Stimulated activated CD4-positive, alpha-beta T cell treated with anti-CD3 and anti-CD28 coated beads, Interleukin-4, amount 100 ng/mL, for 48 hours (primary cell): ENCODE measurements at regions not wholly inside any gene's neighbourhood (a gene's known extent, or its start where the extent isn't known, plus 50 kb on each side); places are given as distances from the start of the nearest gene placed in this dataset.

Source experiments
- DNase-seq, 2 donors: peaks; one replicate each; pipeline ENCODE4 v3.0.0-alpha.2; 2020; ENCODE audit warnings: low read depth in 2 of 2

DNA sequence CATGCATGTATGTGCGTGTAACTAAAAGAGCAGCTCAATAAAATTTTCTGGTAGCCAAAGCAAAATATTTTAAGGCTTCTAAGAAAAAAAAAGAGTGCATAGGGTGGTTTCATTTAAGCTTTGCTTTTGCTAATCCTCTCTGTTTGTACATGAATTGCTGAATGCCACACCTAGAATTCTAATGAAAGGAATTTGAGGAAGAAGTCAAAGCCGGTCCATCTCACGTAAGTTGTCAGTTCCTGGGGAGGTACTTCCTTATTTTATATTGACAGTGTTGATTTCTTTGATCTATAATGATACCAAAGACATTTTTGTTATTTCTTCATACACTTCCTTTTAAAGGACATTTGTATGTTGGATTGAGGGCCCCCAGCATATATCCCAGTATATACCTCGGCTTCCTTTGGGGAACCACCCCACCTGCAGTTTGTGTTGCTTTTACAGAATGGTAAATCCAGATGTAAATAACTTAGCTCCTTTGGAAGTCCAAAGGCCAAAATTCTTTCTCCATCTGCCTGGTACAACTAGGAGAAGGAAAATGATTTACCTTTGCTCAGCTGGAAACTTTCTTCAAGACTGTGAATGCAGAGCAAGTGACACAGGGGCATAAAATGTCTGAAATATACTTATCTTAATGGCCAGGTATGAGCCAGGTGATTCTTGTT lies 420.9 kb upstream of the ATP2B1 start:
- DNase-seq = no peak

DNA sequence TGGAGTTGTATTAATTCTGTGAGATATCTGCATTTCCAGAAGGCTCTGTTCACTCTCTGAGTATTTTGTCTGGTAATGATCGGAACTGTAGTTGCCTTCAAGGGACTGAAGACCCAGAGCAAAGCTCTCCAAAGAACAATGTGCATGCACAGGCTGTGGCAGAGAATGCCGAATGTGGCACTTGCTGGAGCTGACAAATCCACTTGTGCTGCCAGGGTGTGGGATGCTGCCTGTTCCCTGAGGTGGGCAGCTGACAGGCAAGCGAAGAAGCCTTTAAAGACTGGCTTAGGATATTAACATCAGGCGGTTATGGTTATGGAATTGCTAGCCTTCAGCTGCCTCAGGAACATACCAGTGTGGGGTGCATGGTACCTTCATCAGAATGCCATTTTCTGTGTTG lies 419.9 kb upstream of the ATP2B1 start:
- no peak for DNase-seq

DNA sequence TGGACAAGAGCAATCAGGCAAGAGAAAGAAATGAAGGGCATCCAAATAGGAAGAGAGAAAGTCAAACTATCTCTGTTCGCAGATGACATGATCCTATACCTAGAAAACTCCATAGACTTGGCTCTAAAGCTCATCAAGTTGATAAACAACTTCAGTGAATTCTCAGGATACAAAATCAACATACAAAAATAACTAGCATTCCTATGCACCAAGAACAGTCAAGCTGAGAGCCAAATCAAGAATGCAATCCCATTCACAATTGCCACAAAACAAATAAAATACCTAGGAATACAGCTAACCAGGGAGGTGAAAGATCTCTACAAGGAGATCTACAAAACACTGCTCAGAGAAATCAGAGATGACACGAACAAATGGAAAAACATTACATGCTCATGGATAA lies 417.5 kb upstream of the ATP2B1 start:
- no peak for DNase-seq

DNA sequence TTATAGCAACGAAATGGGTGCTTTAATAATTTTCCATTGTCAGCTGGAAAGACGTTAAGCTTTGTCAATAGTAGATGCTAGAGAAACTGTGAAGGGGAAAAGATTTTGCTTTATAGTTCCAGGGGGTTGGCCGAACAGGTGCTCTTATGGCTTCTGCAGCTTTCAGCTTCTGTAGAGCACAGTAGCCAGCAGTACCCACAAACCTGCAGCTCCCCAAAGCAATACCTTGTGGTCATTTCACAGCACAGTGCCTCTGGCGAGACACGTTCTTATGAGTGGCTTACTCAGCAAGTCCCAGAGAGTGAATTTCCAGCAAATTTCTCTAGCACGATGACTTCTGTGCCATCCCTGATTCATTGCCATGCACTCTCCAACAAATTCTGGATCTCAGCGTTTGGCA lies 416.3 kb upstream of the ATP2B1 start:
- no peak for DNase-seq

DNA sequence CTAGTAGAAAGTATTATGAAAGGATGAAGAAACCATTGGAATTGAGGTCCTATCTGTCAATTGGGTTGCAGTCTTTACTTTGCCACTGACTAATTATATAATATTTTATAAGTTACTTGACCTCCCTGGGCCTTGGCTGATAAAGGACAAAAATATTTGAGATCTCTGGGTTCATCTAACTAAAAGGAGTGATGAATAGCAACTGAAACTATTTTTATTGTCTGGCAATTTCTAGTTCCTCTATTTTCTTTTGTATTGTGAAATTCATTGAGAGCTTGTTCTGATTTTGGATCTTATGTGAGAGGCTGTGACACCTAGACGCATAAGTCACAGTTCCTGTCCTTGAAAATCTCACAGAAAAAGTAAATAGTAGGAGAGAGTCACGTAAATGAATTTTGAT lies 415.7 kb upstream of the ATP2B1 start:
- no peak for DNase-seq

DNA sequence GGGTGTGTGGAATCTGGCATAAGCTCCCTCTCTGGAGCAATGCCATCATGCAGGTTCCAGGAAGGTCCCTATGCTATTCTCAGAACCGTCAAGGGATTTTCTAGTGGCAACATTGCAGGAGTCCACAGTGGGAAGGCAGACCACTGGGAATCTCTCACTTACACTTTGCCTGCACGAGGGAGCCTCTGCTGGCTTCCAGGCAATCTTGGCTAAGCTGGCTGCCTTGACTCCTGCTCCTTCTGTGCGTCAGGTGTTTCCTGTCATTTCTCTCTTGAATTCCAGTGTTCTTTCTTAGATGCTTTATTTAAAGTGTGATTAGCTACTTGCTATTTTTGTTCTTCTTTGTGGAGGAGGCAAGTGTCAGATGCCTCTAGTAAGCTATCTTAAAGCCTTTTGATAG lies 414.0 kb upstream of the ATP2B1 start:
- no peak for DNase-seq

DNA sequence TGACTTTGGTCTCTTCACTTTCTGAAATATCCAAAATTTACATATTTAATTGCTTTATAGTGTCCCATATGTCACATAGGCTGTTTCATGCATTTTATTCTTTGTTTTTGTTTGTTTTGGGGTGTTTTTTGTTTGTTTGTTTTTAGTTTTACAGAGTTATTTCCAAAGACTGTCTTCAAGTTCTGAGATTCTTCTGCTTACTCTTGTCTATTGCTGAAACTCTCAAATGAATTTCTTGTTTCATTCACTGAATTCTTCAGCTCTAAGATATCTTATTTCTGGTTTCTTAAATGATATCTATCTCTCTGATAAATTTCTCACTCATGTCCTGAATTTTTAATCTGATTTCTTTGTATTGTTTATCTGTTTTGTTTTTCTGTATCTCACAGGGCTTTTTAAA lies 412.0 kb upstream of the ATP2B1 start:
- DNase-seq = no peak

- DNase-seq = no peak
These were observed 404.0 kb upstream of the ATP2B1 start for GRCh38 chr12:90112666-90113065.

DNA sequence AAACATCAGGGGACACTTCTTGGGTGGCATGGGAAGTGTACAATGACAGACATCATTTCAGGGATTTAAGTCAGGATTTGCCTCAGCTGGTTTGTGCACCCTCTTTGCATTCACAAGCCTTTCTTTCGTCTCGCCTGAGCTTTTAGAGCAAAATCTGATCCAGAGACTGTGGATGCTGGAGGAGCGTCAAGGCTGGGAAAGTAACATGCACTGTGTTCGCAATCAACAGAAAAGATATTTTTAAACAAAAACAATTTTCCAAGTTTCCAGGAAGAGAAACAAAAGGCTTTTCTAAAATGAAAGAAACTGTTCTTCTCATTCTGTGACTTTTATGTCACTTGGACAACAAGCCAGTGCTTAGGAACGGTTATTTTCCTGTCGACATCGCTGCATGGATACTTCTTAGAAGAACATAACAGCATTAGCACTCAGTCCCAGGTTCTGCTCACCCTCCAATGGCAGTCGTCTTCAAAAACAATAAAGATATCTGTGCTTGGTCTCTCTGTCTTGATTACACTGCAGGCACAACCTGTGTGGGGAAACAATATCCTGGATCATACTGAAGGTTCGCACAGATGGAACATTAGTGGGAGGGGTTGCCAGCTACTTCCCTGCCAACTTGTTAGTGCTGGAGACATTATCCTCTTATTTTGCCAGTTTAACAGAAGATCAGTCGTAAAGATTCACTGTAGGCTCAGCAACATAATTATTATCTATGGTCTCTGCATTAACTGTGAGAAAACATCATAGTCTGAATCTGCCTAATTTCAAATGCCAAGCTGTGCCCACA lies 403.3 kb upstream of the ATP2B1 start:
- DNase-seq = no peak

DNA sequence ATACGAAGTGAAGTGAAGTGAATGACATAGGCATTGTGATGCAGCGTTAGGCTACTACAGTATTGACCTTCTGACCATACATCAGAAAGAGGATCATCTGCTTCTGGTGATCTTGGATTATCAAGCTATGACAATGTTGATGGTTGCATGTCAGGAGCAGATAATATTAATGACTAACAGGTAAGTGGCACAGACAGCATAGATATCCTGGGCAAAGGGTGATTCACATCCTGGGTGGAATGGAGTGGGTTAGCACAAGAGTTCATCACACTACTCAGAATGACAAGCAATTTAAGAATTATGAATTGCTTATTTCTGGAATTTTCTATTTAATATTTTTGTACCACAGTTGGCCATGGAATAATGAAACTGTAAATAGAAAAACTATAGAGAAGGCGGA lies 397.9 kb upstream of the ATP2B1 start:
- DNase-seq = no peak

DNA sequence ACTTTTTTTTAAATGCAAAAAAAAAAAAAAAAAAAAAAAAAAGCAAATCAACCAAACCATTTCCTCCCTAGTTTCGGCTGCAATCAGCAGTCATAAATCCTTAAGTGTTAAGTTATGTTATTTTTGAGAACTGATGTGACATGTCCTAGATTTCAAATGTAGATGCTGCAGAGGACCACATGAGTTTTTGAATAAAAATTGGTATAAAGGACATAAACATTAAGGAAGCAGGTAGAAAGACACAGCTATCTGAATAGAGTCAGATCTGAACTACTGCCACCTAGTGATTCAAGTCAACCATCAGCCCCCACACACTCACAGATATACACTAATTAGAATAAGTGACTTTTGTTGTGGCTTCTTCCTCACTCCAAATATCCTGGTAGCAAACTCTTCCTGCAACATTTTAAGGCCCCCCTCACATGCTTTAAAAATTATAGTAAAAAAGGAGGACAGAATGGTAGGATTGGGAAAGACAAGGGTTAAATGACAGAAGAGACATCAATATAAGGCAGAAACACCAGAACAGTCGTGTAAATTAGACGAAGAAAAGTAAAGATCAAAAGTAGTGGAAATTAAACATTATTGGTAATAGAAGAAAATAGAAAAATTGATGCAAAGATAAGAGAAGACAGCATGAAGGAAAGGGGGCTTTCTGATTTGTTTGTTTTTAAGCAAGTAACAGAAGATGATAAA lies 394.5 kb upstream of the ATP2B1 start:
- DNase-seq = peak in 1 of 2 donors; percentile 0

- DNase-seq = no peak
These were observed 391.9 kb upstream of the ATP2B1 start for GRCh38 chr12:90100579-90100978.

- DNase-seq = no peak
These were observed 390.6 kb upstream of the ATP2B1 start for GRCh38 chr12:90099288-90099687.

DNA sequence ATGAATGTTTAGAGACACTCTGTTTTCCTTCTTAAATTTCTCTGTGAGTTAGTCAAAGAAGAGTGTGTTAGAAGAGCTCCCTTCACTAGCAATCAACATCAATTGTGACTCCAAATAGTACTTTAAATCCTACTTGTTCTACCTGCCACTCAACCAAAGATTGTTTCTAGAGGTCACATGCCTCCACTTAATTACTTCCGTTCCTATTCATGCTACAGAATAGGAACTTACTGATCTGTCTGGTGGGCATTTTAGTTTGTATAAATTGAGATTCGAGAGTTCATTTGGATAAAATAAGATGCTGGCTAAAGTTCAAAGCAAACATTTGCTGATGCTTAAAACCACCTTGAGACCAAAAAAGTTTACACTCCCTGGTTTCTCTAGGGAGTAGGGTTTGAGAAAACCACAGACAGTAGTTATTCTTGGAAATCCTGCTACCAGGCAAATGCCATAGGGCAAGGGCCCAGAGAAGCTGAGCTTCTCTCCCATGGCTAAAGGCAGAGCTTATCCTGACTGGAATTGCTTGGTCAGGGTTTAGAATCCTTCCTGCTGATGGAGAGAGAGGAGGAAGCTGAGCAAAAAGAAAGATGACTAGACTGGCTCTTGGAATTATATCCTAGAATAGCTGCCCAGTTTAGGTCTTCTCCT lies 389.6 kb upstream of the ATP2B1 start:
- no peak for DNase-seq

GRCh38 chr12:90091809-90092208 lies 383.2 kb upstream of the ATP2B1 start:
- no peak for DNase-seq

DNA sequence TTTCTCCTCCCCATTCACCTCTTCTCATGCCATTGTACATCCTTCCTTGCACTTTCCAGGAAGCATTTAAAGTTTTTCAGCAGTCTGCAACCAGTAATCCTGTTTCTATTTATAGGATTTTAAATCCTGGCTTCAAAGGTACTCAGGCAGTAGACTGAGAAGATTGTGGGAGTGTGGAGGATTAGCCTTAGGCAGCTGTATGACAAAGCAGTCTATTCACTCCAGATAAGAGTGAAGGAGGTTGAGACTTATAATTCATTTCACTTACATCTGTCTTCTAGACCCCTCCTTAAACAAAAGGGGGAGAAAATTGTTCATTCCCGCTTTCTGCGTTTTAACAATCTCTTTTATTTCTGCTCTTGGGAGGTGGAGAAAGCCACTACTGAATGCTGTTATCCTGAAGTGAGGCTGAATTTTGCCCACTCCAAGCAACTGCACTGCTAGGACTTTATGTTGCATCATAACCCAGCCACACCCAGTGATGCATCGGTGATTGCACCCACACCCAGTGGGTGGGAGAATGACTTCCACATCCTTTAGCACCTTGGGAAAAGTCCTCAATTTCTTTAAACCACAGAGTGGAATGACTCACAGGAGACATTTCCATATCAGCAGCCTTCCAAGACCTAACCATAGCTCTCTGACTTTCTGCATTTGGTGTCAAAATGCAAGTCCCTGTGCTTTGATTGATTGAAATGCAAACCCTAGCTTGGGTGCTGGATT lies 382.5 kb upstream of the ATP2B1 start:
- peak in 1 of 2 donors; percentile 1 for DNase-seq

GRCh38 chr12:90086281-90086680 lies 377.6 kb upstream of the ATP2B1 start:
- DNase-seq = no peak

GRCh38 chr12:90085494-90086274 lies 377.0 kb upstream of the ATP2B1 start:
- no peak for DNase-seq

- no peak for DNase-seq
These were observed 375.4 kb upstream of the ATP2B1 start for GRCh38 chr12:90084018-90084417.

DNA sequence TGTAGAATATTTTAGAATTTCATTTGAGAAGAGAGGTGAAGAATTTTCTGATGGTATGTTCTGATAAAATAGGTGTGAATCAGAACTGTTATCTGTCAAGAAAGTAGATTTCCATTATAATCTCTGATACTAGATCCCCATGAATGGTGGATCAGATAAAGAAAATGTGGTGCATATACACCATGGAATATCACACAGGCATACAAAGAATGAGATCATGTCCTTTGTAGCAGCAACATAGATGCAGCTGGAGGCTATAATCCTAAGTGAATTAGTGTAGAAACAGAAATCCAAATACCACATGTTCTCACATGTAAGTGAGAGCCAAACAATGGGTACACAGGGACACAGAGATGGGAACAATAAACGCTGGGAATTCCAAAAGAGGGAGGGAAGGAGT lies 372.0 kb upstream of the ATP2B1 start:
- DNase-seq = no peak
